ENCODE measurements at regions not wholly inside any gene's neighbourhood (a gene's known extent, or its start where the extent isn't known, plus 50 kb on each side); places are given as distances from the start of the nearest gene placed in this dataset.
"Not testable (repeated sequence)": the region's sequence is repeated elsewhere in the genome, so short reads cannot be mapped to it uniquely, and the experiment has no call there.

GRCh38 chr21:23601549-23601948 is 2005.7 kb downstream of the MRPL39 start:
- DNase-seq (ENCODE audit: low spot score), result no peak

GRCh38 chr21:23593582-23593981 is 2013.7 kb downstream of the MRPL39 start:
- DNase-seq (ENCODE audit: low spot score), result no peak

GRCh38 chr21:23585419-23585818 is 2021.9 kb downstream of the MRPL39 start:
- no peak for DNase-seq (ENCODE audit: low spot score)

- DNase-seq (ENCODE audit: low spot score), result no peak
Measured at GRCh38 chr21:23579573-23579972, 2027.7 kb downstream of the MRPL39 start.

- DNase-seq (ENCODE audit: low spot score), result no peak
Measured at GRCh38 chr21:23578027-23578426, 2029.3 kb downstream of the MRPL39 start.

GRCh38 chr21:23574932-23575331 is 2032.3 kb downstream of the MRPL39 start:
- no peak for DNase-seq (ENCODE audit: low spot score)

- DNase-seq (ENCODE audit: low spot score), result not testable (repeated sequence)
Measured at GRCh38 chr21:23548924-23549323, 2058.4 kb downstream of the MRPL39 start.

- no peak for DNase-seq (ENCODE audit: low spot score)
Measured at GRCh38 chr21:23543333-23543732, 2063.9 kb downstream of the MRPL39 start.

- DNase-seq (ENCODE audit: low spot score), result no peak
Measured at GRCh38 chr21:23542097-23542496, 2065.2 kb downstream of the MRPL39 start.

- DNase-seq (ENCODE audit: low spot score), result no peak
Measured at GRCh38 chr21:23541571-23541970, 2065.7 kb downstream of the MRPL39 start.

GRCh38 chr21:23534850-23535249 is 2072.4 kb downstream of the MRPL39 start:
- no peak for DNase-seq (ENCODE audit: low spot score)

GRCh38 chr21:23531444-23531843 is 2075.8 kb downstream of the MRPL39 start:
- no peak for DNase-seq (ENCODE audit: low spot score)

GRCh38 chr21:23524685-23525084 is 2082.6 kb downstream of the MRPL39 start:
- DNase-seq (ENCODE audit: low spot score), result no peak

- DNase-seq (ENCODE audit: low spot score), result no peak
Measured at GRCh38 chr21:23522751-23523150, 2084.5 kb downstream of the MRPL39 start.

- no peak for DNase-seq (ENCODE audit: low spot score)
Measured at GRCh38 chr21:23507501-23507900, 2099.8 kb downstream of the MRPL39 start.

- no peak for DNase-seq (ENCODE audit: low spot score)
Measured at GRCh38 chr21:23496729-23497128, 2110.6 kb downstream of the MRPL39 start.

GRCh38 chr21:23488245-23488644 is 2119.0 kb downstream of the MRPL39 start:
- DNase-seq (ENCODE audit: low spot score), result no peak

GRCh38 chr21:23480591-23481270 is 2126.6 kb downstream of the MRPL39 start:
- DNase-seq (ENCODE audit: low spot score), result no peak

GRCh38 chr21:23478381-23478780 is 2128.9 kb downstream of the MRPL39 start:
- no peak for DNase-seq (ENCODE audit: low spot score)

- DNase-seq (ENCODE audit: low spot score), result no peak
Measured at GRCh38 chr21:23475281-23476219, 2131.7 kb downstream of the MRPL39 start.

- no peak for DNase-seq (ENCODE audit: low spot score)
Measured at GRCh38 chr21:23471877-23472276, 2135.4 kb downstream of the MRPL39 start.

- DNase-seq (ENCODE audit: low spot score), result no peak
Measured at GRCh38 chr21:23463365-23463764, 2143.9 kb downstream of the MRPL39 start.

GRCh38 chr21:23455676-23456075 is 2151.6 kb downstream of the MRPL39 start:
- no peak for DNase-seq (ENCODE audit: low spot score)
